ENCODE measurements at regions not wholly inside any gene's neighbourhood (a gene's known extent, or its start where the extent isn't known, plus 50 kb on each side); places are given as distances from the start of the nearest gene placed in this dataset.

DNA sequence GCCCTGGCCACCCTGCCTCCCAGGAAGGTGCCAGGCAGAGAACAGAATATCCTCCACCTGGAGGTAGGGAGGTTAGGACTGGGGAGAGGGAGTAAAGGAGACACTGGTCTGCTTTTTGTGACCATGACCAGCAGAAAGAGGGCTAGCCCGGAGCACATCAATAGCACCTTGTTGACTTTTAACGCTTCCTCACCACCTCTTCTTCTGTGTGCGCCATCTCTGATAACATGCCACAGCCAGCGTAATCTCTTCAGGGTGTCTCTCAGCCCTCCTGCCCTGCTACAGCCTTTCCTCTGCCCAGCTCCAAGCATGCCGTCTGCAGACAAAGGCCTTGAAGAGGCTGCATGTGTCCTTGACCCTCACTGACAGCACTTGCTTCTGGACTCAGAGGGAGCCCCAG is 50.9 kb upstream of the GJA5 start:
- H3K27me3 Mint-ChIP-seq: no peaks in the 10 kb centered on the region
- H3K4me3 Mint-ChIP-seq: no peak overlapping the region
- no peak overlapping the region for H3K27ac Mint-ChIP-seq
- peaks cover 7% of the 10 kb centered on the region for H3K4me1 Mint-ChIP-seq
- H3K9me3 Mint-ChIP-seq: no peaks in the 10 kb centered on the region
- H3K36me3 Mint-ChIP-seq: no peaks in the 10 kb centered on the region
- no peak for DNase-seq

DNA sequence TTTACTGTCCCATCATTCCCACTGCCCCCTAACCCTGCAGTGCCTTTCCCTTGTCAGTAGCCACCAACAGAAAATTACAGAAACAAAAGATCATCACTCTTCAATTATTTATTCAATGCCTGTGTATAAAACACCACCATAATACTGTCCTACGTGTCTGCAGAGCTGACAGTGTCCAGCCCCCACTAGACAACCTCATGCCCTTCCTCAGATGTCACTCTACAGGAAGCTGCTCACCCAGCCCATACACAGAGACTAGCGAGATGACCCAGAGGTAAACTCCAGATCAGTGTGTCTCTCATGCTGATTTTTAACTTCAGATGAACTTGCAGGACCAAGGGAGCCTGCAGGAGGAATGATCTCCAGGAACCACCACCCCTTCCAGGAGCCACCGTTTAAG is 51.3 kb upstream of the GJA5 start:
- H3K36me3 Mint-ChIP-seq: no peaks in the 10 kb centered on the region
- peaks cover 7% of the 10 kb centered on the region for H3K4me1 Mint-ChIP-seq
- no peak for DNase-seq
- H3K9me3 Mint-ChIP-seq: no peaks in the 10 kb centered on the region
- H3K27ac Mint-ChIP-seq: no peak overlapping the region
- no peak overlapping the region for H3K4me3 Mint-ChIP-seq
- no peaks in the 10 kb centered on the region for H3K27me3 Mint-ChIP-seq

DNA sequence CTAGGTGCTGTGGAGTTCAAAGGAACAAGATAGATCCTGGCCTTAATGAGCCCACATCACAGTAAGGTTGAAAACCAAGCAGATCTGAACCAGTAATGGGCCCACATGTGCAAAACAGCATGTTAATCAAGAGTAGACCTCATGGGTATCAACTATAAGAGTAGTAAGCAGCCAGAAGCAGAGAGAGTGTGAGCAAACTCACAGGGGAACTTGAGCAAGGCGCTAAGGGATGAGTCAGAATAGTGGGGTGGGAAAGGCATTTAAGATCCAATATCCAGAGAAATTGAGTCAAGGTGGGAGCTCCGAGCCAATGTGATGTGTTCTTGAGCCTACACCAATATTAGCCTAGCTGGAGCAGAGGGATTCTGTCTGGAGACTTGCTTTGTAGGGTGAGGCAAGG is 52.4 kb upstream of the GJA5 start:
- Mint-ChIP-seq H3K4me3 (no peak overlapping the region), H3K27me3 (no peaks in the 10 kb centered on the region), H3K27ac (no peak overlapping the region), H3K36me3 (no peaks in the 10 kb centered on the region), H3K9me3 (no peaks in the 10 kb centered on the region), H3K4me1 (peaks cover 7% of the 10 kb centered on the region)
- no peak for DNase-seq

GRCh38 chr1:147815503-147815902 is 55.1 kb upstream of the GJA5 start:
- no peaks in the 10 kb centered on the region for H3K27me3 Mint-ChIP-seq
- no peaks in the 10 kb centered on the region for H3K9me3 Mint-ChIP-seq
- no peaks in the 10 kb centered on the region for H3K36me3 Mint-ChIP-seq
- H3K4me1 Mint-ChIP-seq: peaks cover 7% of the 10 kb centered on the region
- no peak for DNase-seq
- no peak overlapping the region for H3K4me3 Mint-ChIP-seq
- H3K27ac Mint-ChIP-seq: no peak overlapping the region

- no peaks in the 10 kb centered on the region for H3K4me1 Mint-ChIP-seq
- no peaks in the 10 kb centered on the region for H3K9me3 Mint-ChIP-seq
- no peak for DNase-seq
- H3K4me3 Mint-ChIP-seq: no peak overlapping the region
- H3K36me3 Mint-ChIP-seq: no peaks in the 10 kb centered on the region
- H3K27ac Mint-ChIP-seq: no peak overlapping the region
- no peaks in the 10 kb centered on the region for H3K27me3 Mint-ChIP-seq
Observed at GRCh38 chr1:147820761-147821297, 60.4 kb upstream of the GJA5 start.

- Mint-ChIP-seq H3K36me3 (no peaks in the 10 kb centered on the region), H3K4me1 (no peaks in the 10 kb centered on the region), H3K27ac (no peak overlapping the region), H3K4me3 (no peak overlapping the region), H3K27me3 (no peaks in the 10 kb centered on the region), H3K9me3 (no peaks in the 10 kb centered on the region)
- DNase-seq: no peak
Observed at GRCh38 chr1:147821883-147822282, 61.5 kb upstream of the GJA5 start.

DNA sequence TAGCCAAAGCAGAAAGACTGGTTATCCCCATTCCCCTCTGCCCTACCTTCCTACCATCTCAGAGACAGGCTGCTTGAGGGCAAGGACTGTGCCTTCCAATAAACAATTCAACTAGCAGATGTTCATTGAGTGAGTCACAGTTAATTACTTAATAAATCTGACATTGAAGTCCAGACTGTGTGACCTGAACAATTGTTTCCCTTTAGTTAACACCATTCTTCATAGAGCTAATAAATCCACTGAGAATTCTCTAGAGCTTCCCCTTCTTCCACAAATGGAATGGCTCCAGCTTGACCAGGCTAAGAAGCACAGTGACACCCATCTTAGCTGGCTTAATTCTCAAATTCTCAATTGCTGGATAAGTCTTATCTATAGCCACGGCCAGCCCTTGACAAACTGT is 61.9 kb upstream of the GJA5 start:
- Mint-ChIP-seq H3K36me3 (no peaks in the 10 kb centered on the region), H3K4me3 (no peak overlapping the region), H3K9me3 (no peaks in the 10 kb centered on the region), H3K4me1 (no peaks in the 10 kb centered on the region), H3K27me3 (no peaks in the 10 kb centered on the region), H3K27ac (no peak overlapping the region)
- no peak for DNase-seq

DNA sequence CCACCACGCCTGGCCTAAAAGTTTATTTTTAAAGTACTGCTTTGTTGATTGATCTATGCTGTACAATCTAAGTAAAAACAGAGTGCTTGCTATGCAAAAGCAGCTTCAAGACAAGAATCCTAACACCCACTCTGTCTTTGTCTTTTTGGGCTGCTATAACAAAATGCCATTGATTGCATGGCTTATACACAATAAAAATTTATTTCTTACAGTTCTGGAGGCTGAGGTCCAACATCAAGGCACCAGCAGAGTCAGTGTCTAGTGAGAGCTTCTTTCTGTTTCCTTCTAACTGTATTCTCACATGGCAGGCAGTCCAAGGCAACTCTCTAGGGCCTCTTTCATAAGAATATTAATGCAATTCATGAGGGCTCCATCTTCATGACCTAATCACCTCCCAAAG is 63.6 kb upstream of the GJA5 start:
- H3K4me3 Mint-ChIP-seq: no peak overlapping the region
- H3K27me3 Mint-ChIP-seq: no peaks in the 10 kb centered on the region
- DNase-seq: no peak
- no peaks in the 10 kb centered on the region for H3K36me3 Mint-ChIP-seq
- H3K9me3 Mint-ChIP-seq: no peaks in the 10 kb centered on the region
- no peak overlapping the region for H3K27ac Mint-ChIP-seq
- H3K4me1 Mint-ChIP-seq: no peaks in the 10 kb centered on the region

GRCh38 chr1:147824798-147825197 is 64.4 kb upstream of the GJA5 start:
- Mint-ChIP-seq H3K9me3 (no peaks in the 10 kb centered on the region), H3K27me3 (no peaks in the 10 kb centered on the region), H3K27ac (no peak overlapping the region), H3K4me1 (no peaks in the 10 kb centered on the region), H3K36me3 (no peaks in the 10 kb centered on the region), H3K4me3 (no peak overlapping the region)
- DNase-seq: no peak

DNA sequence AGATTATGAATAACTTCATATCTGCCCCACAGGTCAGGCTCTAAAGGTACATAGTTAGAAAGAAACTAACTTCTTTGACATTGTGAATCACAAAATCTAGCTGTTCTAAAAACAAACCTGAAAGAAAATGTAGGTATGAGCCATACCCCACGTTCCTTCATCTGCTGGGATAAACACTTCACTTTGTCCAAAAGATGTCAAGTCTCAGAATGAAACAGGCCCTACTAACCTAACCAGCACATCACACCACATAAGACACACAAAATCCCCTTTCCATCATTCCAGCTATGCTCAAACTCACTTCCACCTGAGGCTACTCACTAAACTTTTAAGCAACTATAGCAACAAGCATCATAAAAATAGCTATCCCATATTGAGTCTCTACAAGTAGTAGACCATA is 65.2 kb upstream of the GJA5 start:
- H3K9me3 Mint-ChIP-seq: no peaks in the 10 kb centered on the region
- DNase-seq: no peak
- H3K27me3 Mint-ChIP-seq: no peaks in the 10 kb centered on the region
- H3K36me3 Mint-ChIP-seq: no peaks in the 10 kb centered on the region
- H3K4me3 Mint-ChIP-seq: no peak overlapping the region
- no peak overlapping the region for H3K27ac Mint-ChIP-seq
- no peaks in the 10 kb centered on the region for H3K4me1 Mint-ChIP-seq

GRCh38 chr1:147826259-147826658 is 65.9 kb upstream of the GJA5 start:
- H3K36me3 Mint-ChIP-seq: no peaks in the 10 kb centered on the region
- no peaks in the 10 kb centered on the region for H3K9me3 Mint-ChIP-seq
- H3K27me3 Mint-ChIP-seq: no peaks in the 10 kb centered on the region
- no peak overlapping the region for H3K27ac Mint-ChIP-seq
- no peak overlapping the region for H3K4me3 Mint-ChIP-seq
- H3K4me1 Mint-ChIP-seq: no peaks in the 10 kb centered on the region
- DNase-seq: no peak

DNA sequence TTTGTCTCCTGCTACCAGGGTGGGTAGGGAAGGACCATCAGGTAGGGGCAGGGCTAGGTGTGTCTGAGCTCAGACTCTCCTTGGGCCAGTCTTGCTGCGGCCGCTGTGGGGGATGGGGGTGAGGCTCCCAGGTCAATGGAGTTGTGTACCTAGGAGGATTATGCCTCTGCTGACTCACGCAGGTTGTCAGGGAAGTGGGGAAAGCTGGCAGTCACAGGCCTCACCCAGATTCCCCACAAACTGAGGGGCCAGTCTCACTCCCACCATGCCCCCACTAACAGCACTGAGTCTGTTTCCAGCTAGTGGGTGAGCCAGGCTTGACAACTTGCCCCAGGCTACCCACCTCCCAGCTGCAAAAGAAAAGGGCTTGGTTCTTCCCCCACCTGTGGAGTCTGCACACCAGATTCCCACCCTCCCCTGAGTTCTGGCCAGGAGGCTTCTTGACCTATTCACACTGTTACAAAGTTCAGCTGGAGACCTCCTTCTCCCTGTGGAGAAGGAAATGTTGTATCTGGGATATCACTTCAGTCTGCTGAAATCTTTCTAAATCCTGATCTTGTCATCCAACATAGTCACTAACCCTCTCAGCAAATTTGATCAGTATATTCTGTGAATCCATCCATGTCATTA is 69.2 kb upstream of the GJA8 start:
- Mint-ChIP-seq H3K9me3 (no peaks in the 10 kb centered on the region), H3K4me1 (no peaks in the 10 kb centered on the region), H3K36me3 (no peaks in the 10 kb centered on the region), H3K27me3 (peaks cover 16% of the 10 kb centered on the region), H3K4me3 (no peak overlapping the region), H3K27ac (no peak overlapping the region)
- no peak for DNase-seq

- H3K9me3 Mint-ChIP-seq: no peaks in the 10 kb centered on the region
- H3K4me3 Mint-ChIP-seq: no peak overlapping the region
- no peak overlapping the region for H3K27ac Mint-ChIP-seq
- DNase-seq: no peak
- no peaks in the 10 kb centered on the region for H3K4me1 Mint-ChIP-seq
- H3K27me3 Mint-ChIP-seq: peaks cover 16% of the 10 kb centered on the region
- H3K36me3 Mint-ChIP-seq: no peaks in the 10 kb centered on the region
Observed at GRCh38 chr1:147834181-147834580, 68.4 kb upstream of the GJA8 start.

DNA sequence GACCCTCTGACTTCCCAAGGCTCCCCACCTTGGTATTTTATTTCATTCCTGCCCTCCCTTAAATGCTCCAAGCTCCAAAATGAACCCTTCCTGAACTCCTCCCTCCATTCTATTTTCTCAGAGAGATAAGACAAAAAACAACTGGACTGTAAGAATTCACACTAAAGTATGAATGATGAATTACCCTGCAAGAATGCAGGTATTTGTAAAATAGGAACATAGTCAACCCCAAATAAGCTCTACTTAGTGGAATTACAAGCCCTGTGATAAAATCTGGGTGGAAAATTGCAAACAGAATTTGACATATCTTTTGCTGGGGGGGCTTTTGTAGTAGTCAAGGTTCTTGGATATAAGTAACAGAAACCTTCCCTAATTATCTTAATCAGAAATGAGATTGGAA is 67.8 kb upstream of the GJA8 start:
- H3K27me3 Mint-ChIP-seq: peaks cover 16% of the 10 kb centered on the region
- H3K9me3 Mint-ChIP-seq: no peaks in the 10 kb centered on the region

DNA sequence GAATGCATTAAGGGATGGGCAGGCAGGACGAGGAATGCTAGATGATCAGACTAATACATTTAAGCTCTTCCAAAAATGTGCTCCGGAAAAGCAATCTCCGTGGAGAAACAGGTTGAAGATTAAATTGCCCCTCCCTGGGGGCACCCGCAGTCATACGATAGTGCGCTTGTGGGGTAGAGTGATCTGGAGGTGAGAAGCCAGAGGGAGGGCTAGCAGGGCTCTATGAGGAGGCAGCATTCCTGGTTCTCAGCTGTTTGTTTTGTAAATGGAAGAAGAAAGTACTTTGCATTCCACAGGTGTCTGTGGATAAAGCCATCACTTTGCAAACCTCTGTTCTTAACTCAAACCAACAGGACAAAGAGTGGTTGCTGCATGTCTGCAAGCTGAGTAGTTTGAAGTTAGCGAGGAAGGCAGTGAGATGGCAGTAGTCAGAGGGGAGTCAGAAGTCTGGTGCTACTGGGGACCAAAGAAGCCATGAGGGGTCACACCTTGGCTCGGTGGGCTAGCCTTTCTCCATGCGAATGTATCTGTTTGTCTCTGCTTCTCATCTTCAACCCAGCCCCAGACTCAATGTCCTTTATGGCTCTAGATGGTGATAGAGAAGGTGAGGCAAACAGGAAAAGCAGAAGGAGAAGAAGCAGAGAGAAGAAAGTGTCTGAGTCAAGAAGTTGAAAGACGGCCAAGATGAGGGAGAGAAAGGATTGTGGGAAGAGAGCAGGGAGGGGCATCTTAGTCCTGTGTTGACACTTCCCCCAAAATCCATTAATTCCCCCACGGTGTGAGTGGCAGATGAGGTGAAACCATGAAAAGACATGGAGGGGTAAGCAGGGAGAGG is 65.2 kb upstream of the GJA8 start:
- H3K36me3 Mint-ChIP-seq: no peaks in the 10 kb centered on the region
- no peaks in the 10 kb centered on the region for H3K9me3 Mint-ChIP-seq
- no peak for DNase-seq
- H3K4me1 Mint-ChIP-seq: no peaks in the 10 kb centered on the region
- no peak overlapping the region for H3K4me3 Mint-ChIP-seq
- H3K27ac Mint-ChIP-seq: no peak overlapping the region
- peaks cover 16% of the 10 kb centered on the region for H3K27me3 Mint-ChIP-seq

More for the DNA sequence above, 67.8 kb upstream of the GJA8 start:
- H3K4me1 Mint-ChIP-seq: no peaks in the 10 kb centered on the region
- H3K4me3 Mint-ChIP-seq: no peak overlapping the region
- H3K27ac Mint-ChIP-seq: no peak overlapping the region
- DNase-seq: no peak
- H3K36me3 Mint-ChIP-seq: no peaks in the 10 kb centered on the region

- H3K36me3 Mint-ChIP-seq: no peaks in the 10 kb centered on the region
- no peak overlapping the region for H3K4me3 Mint-ChIP-seq
- no peaks in the 10 kb centered on the region for H3K9me3 Mint-ChIP-seq
- no peaks in the 10 kb centered on the region for H3K4me1 Mint-ChIP-seq
- peaks cover 12% of the 10 kb centered on the region for H3K27me3 Mint-ChIP-seq
- DNase-seq: no peak
- H3K27ac Mint-ChIP-seq: no peak overlapping the region
Observed at GRCh38 chr1:147837964-147838292, 64.7 kb upstream of the GJA8 start.
